Lower leg skin (tissue), 4 donors: ENCODE measurements at regions not wholly inside any gene's neighbourhood (a gene's known extent, or its start where the extent isn't known, plus 50 kb on each side); places are given as distances from the start of the nearest gene placed in this dataset.

Source experiments
- DNase-seq, 2 donors: peaks; one replicate each; pipeline ENCODE4 v3.0.0-alpha.2; 2019; ENCODE audit warnings: low spot score in 2 of 2
- H3K4me3 ChIP-seq: fragments of 200-600 bp; sonication (generic); 2 replicates; pipeline ENCODE4 v1.5.1; 2017; ENCODE audit warnings: mild to moderate bottlenecking, low read depth; ENCODE audit not compliant: poor library complexity, severe bottlenecking
- POLR2A ChIP-seq, 2 donors: fragments of 450-650 bp; IDR thresholded peaks; one replicate each; pipeline ENCODE4 v1.6.1; 2016 to 2017; ENCODE audit warnings: antibody characterized with exemption in 2 of 2, mild to moderate bottlenecking in 1 of 2, moderate library complexity in 1 of 2
- WGBS, 2 donors: methylation state at CpG; one replicate each; pipeline ENCODE4 v1.1.5; 2018; 5-methylcytosine and 5-hydroxymethylcytosine counted together
- intact Hi-C: fragments of 100-400 bp; cut with DNase I; formaldehyde crosslinking; loops from one replicate; pipeline ENCODE4 v1.15.0; 2023; ENCODE audit warnings: low total_unique reads
- TF ChIP-seq, protein P1 (sequence below), 3 donors: fragments of 450-650 bp; IDR thresholded peaks; one replicate each; pipeline ENCODE4 v1.5.1; 2016; ENCODE audit warnings: antibody characterized with exemption in 3 of 3, mild to moderate bottlenecking in 3 of 3, moderate library complexity in 2 of 3

DNA sequence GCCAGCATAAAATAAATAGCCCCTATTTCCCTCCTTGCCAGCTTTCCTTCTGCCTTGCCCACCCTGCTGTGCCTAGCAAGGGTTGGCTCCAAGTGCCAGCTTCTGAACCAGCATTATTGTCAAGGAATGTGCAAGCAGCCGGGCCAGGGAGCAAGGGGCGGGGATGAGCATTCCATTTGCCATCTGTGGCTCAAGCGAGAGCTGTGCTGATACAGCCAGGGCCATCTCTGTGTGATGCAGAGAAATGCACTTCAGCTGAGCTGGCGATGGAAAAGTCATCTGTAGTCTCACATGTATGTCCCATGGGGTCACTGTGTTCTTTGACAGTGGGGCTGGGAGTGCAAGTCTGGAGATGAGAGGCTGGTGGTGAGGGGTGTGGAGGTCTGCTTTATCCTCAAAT, 137.3 kb downstream of the SUDS3 start:
- TF ChIP-seq POLR2A (IDR thresholded peaks at IDR 0.05): no peak
- TF ChIP-seq, protein P1, sequence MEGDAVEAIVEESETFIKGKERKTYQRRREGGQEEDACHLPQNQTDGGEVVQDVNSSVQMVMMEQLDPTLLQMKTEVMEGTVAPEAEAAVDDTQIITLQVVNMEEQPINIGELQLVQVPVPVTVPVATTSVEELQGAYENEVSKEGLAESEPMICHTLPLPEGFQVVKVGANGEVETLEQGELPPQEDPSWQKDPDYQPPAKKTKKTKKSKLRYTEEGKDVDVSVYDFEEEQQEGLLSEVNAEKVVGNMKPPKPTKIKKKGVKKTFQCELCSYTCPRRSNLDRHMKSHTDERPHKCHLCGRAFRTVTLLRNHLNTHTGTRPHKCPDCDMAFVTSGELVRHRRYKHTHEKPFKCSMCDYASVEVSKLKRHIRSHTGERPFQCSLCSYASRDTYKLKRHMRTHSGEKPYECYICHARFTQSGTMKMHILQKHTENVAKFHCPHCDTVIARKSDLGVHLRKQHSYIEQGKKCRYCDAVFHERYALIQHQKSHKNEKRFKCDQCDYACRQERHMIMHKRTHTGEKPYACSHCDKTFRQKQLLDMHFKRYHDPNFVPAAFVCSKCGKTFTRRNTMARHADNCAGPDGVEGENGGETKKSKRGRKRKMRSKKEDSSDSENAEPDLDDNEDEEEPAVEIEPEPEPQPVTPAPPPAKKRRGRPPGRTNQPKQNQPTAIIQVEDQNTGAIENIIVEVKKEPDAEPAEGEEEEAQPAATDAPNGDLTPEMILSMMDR (IDR thresholded peaks at IDR 0.05): no peak
- 68 to 85% methylated on average over 4 of the region's 4 CpGs for WGBS, 2 donors
- DNase-seq: no peak
- intact Hi-C loops: no loop called here
- H3K4me3 ChIP-seq: no peak overlapping the region

DNA sequence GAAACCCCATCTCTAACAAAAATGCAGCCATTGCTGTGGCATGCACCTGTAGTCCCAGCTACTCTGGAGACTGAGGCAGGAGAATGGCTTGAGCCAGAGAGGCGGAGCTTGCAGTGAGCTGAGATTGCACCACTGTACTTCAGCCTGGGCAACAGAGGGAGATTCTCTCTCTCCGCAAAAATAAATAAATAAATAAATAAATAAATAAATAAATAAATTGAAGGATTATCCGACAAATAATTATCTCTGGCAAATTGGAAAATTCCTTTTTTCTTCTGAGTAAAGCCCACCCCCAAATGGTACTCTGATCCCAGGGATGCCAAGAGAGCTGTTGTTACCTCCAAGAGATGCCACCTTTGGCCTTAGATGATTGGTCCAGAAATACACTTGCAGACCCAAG, 137.9 kb downstream of the SUDS3 start:
- TF ChIP-seq POLR2A (IDR thresholded peaks at IDR 0.05): no peak
- TF ChIP-seq, protein P1 (IDR thresholded peaks at IDR 0.05): no peak
- DNase-seq: no peak

DNA sequence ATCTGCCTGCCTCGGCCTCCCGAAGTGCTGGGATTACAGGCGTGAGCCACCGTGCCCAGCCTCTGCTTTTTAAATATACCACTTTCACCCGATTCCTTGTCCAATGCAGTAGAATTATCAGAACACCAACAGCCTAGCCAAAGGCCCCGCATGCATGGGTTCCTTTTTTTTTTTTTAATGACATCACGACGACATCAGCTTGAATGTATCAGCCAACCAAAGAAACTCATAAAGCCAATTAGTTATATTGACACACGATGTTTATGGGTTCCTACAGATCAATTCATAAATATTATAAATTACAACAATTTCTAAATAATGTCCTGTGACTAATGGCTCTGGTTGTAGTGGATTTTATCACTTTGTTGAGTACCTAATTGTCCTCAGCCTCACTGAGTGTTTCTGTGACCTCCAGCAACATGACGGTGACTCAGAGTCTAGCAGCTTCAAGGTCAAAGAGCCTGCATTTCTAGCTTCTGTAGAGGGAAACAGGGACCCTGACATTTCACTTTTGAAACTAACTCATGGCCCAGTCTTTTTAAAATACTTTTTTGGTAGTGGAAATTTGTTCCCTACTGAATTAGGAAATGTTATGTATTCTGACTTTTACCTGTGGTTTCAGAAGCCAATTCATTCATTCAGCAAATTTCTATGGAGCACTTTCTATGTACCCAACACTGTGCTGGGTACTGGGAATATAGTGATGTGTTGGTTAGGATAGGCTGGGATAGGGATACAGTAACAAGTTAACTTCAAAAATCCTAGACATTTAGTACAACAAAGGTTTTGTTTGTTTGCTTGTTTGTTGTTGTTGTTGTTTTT, 144.1 kb downstream of the SUDS3 start:
- no peak overlapping the region for H3K4me3 ChIP-seq
- TF ChIP-seq, protein P1 (IDR thresholded peaks at IDR 0.05): no peak
- no peak for TF ChIP-seq POLR2A (IDR thresholded peaks at IDR 0.05)
- 77 to 86% methylated on average over 10 of the region's 10 CpGs for WGBS, 2 donors
- no peak for DNase-seq
- intact Hi-C loops: no loop called here

More for the DNA sequence above, 137.9 kb downstream of the SUDS3 start:
- 93% methylated on average over 3 of the region's 3 CpGs for WGBS, 2 donors
- intact Hi-C loops: no loop called here
- no peak overlapping the region for H3K4me3 ChIP-seq

DNA sequence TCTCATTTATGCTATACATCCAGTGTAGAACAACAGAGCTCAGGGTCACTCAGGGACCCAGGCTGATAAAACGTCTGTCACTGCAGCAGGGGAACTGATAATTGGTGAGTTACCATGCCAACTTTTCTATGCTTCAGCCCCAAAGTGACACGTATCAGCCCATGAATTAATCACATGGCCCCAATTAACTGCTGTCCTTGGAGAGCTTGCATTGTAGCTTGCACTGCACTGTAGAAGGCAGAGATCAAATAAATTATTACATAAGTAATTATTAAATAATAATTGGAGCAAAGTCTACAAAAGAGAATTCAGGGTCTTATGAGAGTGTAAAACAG, 144.6 kb downstream of the SUDS3 start:
- DNase-seq: no peak
- TF ChIP-seq, protein P1 (IDR thresholded peaks at IDR 0.05): no peak
- TF ChIP-seq POLR2A (IDR thresholded peaks at IDR 0.05): no peak
- WGBS, 2 donors: 37 to 43% methylated on average over 2 of the region's 2 CpGs
- intact Hi-C loops: no loop called here
- H3K4me3 ChIP-seq: no peak overlapping the region

DNA sequence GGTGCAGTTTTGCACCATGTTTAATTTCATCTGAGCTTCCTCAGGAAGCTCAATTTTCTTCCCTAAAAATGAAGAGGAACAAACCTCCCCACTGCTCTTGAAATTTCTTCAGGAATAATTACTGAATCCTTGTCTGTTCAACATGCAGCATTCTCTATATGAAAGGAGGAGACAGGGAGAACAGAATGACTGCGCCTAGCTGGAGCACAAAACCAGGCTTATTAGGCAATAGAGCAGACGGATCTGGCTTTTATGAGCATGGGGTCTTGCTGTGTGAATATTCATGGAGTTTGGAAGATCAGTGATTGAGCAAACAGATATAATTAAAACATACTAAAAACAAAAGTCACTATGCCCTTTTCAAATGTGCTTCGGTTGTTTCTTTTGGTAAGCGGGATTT, 148.1 kb downstream of the SUDS3 start:
- H3K4me3 ChIP-seq: no peak overlapping the region
- no peak for DNase-seq
- WGBS, 2 donors: 86% methylated on average over 4 of the region's 4 CpGs
- intact Hi-C loops: no loop called here
- TF ChIP-seq, protein P1 (IDR thresholded peaks at IDR 0.05): no peak

DNA sequence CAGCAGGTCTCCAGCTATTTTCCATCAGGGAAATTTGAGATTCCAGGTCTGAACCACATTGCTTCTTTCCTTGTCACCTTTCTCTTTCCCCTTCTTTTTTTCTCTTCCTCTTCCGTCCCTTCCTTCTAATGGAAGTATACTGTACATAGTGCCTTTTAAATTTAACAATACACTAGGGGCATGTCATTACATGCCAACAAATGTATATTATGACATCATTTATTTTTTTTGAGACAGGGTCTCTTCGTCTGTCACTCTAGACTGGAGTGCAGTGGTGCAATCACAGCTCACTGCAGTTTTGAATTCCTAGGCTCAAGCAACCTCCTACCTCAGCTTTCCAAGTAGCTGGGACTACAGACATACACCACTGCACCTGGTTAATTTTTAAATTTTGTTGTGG, 148.9 kb downstream of the SUDS3 start:
- intact Hi-C loops: no loop called here
- no peak for DNase-seq
- WGBS, 2 donors: 10 to 63% methylated on average over 1 to 2 of the region's 2 CpGs
- TF ChIP-seq, protein P1 (IDR thresholded peaks at IDR 0.05): no peak
- no peak overlapping the region for H3K4me3 ChIP-seq
